ENCODE measurements at regions not wholly inside any gene's neighbourhood (a gene's known extent, or its start where the extent isn't known, plus 50 kb on each side); places are given as distances from the start of the nearest gene placed in this dataset.

- TF ChIP-seq POLR2A (IDR thresholded peaks at IDR 0.05; ENCODE audit: low read depth, low read length) (no peak), TAF1 (IDR thresholded peaks at IDR 0.05; ENCODE audit: borderline replicate concordance, low read depth, low read length) (no peak), POLR2AphosphoS5 (IDR thresholded peaks at IDR 0.05; ENCODE audit: low read depth, low read length) (no peak)
Measured at GRCh38 chr4:35125995-35126712, 1118.2 kb downstream of the ARAP2 start.
